Stomach (tissue), 8 donors: ENCODE measurements at regions not wholly inside any gene's neighbourhood (a gene's known extent, or its start where the extent isn't known, plus 50 kb on each side); places are given as distances from the start of the nearest gene placed in this dataset.

ENCODE experiments used
- DNase-seq, 2 donors: peaks; one replicate each; pipeline versions ENCODE4 v3.0.0 to v3.0.0-alpha.2; 2013 to 2019
- H3K27ac ChIP-seq, 5 donors: fragments of 200-600 bp in 4 of 5; sonication (generic) in 4 of 5; one replicate each; pipeline ENCODE4 v1.5.1; 2013 to 2019; ENCODE audit warnings: mild to moderate bottlenecking in 1 of 5, moderate library complexity in 1 of 5
- H3K27me3 ChIP-seq, 3 donors: fragments of 200-600 bp; sonication (generic); one replicate each; pipeline ENCODE4 v1.5.1; 2017 to 2019; ENCODE audit warnings: mixed run types in 1 of 3
- H3K36me3 ChIP-seq, 4 donors: fragments of 200-600 bp; sonication (generic); 1 replicate in 3 of 4; 2 replicates in 1 of 4; pipeline ENCODE4 v1.5.1; 2016 to 2019
- H3K4me1 ChIP-seq, 4 donors: fragments of 200-600 bp; sonication (generic); one replicate each; pipeline ENCODE4 v1.5.1; 2016 to 2019
- H3K4me3 ChIP-seq, 4 donors: fragments of 200-600 bp; sonication (generic) in 3 of 4; one replicate each; pipeline ENCODE4 v1.5.1; 2016 to 2019; ENCODE audit warnings: mild to moderate bottlenecking in 1 of 4
- H3K9me3 ChIP-seq, 4 donors: fragments of 200-600 bp; sonication (generic); one replicate each; pipeline ENCODE4 v1.5.1; 2016 to 2019
- CTCF ChIP-seq, 7 experiments: fragments of 450-650 bp in 4 of 7; fragments of 200-600 bp in 3 of 7; sonication (generic) in 3 of 7; IDR thresholded peaks; one replicate each; pipeline ENCODE4 v1.5.1; 2016 to 2019; ENCODE audit warnings: antibody characterized with exemption in 7 of 7, control low read depth in 2 of 7, mild to moderate bottlenecking in 1 of 7
- EP300 ChIP-seq: sonication (generic); formaldehyde crosslinking; IDR thresholded peaks from one replicate; pipeline ENCODE4 v1.6.1; 2017; ENCODE audit warnings: antibody characterized with exemption
- POLR2A ChIP-seq, 4 donors: fragments of 450-650 bp; IDR thresholded peaks; one replicate each; pipeline ENCODE4 v1.6.1; 2016; ENCODE audit warnings: antibody characterized with exemption in 4 of 4, control low read depth in 2 of 4, mild to moderate bottlenecking in 1 of 4, moderate library complexity in 1 of 4
- POLR2AphosphoS5 ChIP-seq, 3 donors: sonication (generic); formaldehyde crosslinking; IDR thresholded peaks; one replicate each; pipeline ENCODE4 v1.6.1; 2016; ENCODE audit warnings: antibody characterized with exemption in 3 of 3
- WGBS, 5 donors: extraction: QIAGEN DNeasy Blood & Tissue Kit in 3 of 5; methylation state at CpG; one replicate each; pipeline versions ENCODE4 v1.1.5 to v1.1.7; 2013 to 2018; 5-methylcytosine and 5-hydroxymethylcytosine counted together
- intact Hi-C: fragments of 100-400 bp; cut with DNase I; formaldehyde crosslinking; loops from one replicate; pipeline ENCODE4 v1.15.1; 2023; ENCODE audit warnings: low total_unique reads
- donor health status: healthy with polysubstance abuse.
- donor health status: Bipolar disorder and iron deficiency.
- donor health status: healthy.

GRCh38 chr2:76546207-76546606, 835.5 kb upstream of the GCFC2 start:
- Histone ChIP-seq H3K27ac (no peak overlapping the region), H3K4me3 (no peak overlapping the region), H3K27me3 (no peaks in the 10 kb centered on the region), H3K36me3 (no peaks in the 10 kb centered on the region), H3K9me3 (no peaks in the 10 kb centered on the region), H3K4me1 (no peaks in the 10 kb centered on the region)
- WGBS, 5 donors: 21 to 55% (median 40%) methylated on average over 1 of the region's 1 CpG
- TF ChIP-seq POLR2A (IDR thresholded peaks at IDR 0.05) (no peak), EP300 (no peak), POLR2AphosphoS5 (IDR thresholded peaks at IDR 0.05) (no peak), CTCF (IDR thresholded peaks at IDR 0.05) (no peak)
- no peak for DNase-seq
- intact Hi-C loops: no loop called here

GRCh38 chr2:76544901-76545300, 834.2 kb upstream of the GCFC2 start:
- intact Hi-C loops: no loop called here
- no peak overlapping the region for H3K4me3 ChIP-seq
- TF ChIP-seq POLR2A (IDR thresholded peaks at IDR 0.05) (no peak), EP300 (no peak), CTCF (IDR thresholded peaks at IDR 0.05) (no peak), POLR2AphosphoS5 (IDR thresholded peaks at IDR 0.05) (no peak)
- no peaks in the 10 kb centered on the region for H3K4me1 ChIP-seq
- no peaks in the 10 kb centered on the region for H3K27me3 ChIP-seq
- no peaks in the 10 kb centered on the region for H3K9me3 ChIP-seq
- no peaks in the 10 kb centered on the region for H3K36me3 ChIP-seq
- no peak for DNase-seq
- H3K27ac ChIP-seq: no peak overlapping the region
- WGBS, 5 donors: 41 to 53% (median 42%) methylated on average over 3 of the region's 3 CpGs

GRCh38 chr2:76517574-76517909, 806.8 kb upstream of the GCFC2 start:
- whole genome bisulfite sequencing, 5 donors: 49 to 77% (median 74%) methylated on average over 3 of the region's 3 CpGs
- no peaks in the 10 kb centered on the region for H3K4me1 ChIP-seq
- H3K9me3 ChIP-seq: no peaks in the 10 kb centered on the region
- H3K36me3 ChIP-seq: no peaks in the 10 kb centered on the region
- H3K27ac ChIP-seq: no peak overlapping the region
- intact Hi-C loops: no loop called here
- TF ChIP-seq POLR2AphosphoS5 (IDR thresholded peaks at IDR 0.05) (no peak), POLR2A (IDR thresholded peaks at IDR 0.05) (no peak), EP300 (no peak), CTCF (IDR thresholded peaks at IDR 0.05) (no peak)
- no peak overlapping the region for H3K4me3 ChIP-seq
- H3K27me3 ChIP-seq: no peaks in the 10 kb centered on the region
- no peak for DNase-seq

- no peaks in the 10 kb centered on the region for H3K27me3 ChIP-seq
- no peak overlapping the region for H3K27ac ChIP-seq
- no peaks in the 10 kb centered on the region for H3K36me3 ChIP-seq
- TF ChIP-seq POLR2A (IDR thresholded peaks at IDR 0.05) (no peak), EP300 (no peak), POLR2AphosphoS5 (IDR thresholded peaks at IDR 0.05) (no peak), CTCF (IDR thresholded peaks at IDR 0.05) (no peak)
- no peaks in the 10 kb centered on the region for H3K9me3 ChIP-seq
- intact Hi-C loops: no loop called here
- H3K4me1 ChIP-seq: no peaks in the 10 kb centered on the region
- no peak for DNase-seq
- no peak overlapping the region for H3K4me3 ChIP-seq
- WGBS, 5 donors: 100% methylated on average over 1 of the region's 1 CpG
Observed at GRCh38 chr2:76516861-76517573, 806.3 kb upstream of the GCFC2 start.
